HPDE6-E6E7 (cell line): ENCODE measurements at regions not wholly inside any gene's neighbourhood (a gene's known extent, or its start where the extent isn't known, plus 50 kb on each side); places are given as distances from the start of the nearest gene placed in this dataset.
"Not testable (repeated sequence)": the region's sequence is repeated elsewhere in the genome, so short reads cannot be mapped to it uniquely, and the experiment has no call there.

Experiments
- DNase-seq: peaks from one replicate; pipeline ENCODE4 v3.0.0; 2011; ENCODE audit warnings: missing footprints; ENCODE audit errors: extremely low spot score

- DNase-seq, result no peak
These were observed 192.0 kb downstream of the HNRNPD start for GRCh38 chr4:82181789-82182188.

GRCh38 chr4:82172186-82172585 is 201.6 kb downstream of the HNRNPD start:
- DNase-seq, result no peak

- DNase-seq, result no peak
These were observed 202.1 kb downstream of the HNRNPD start for GRCh38 chr4:82171531-82172155.

GRCh38 chr4:82149750-82150149 is 224.0 kb downstream of the HNRNPD start:
- DNase-seq, result no peak

- DNase-seq, result no peak
These were observed 227.9 kb downstream of the HNRNPD start for GRCh38 chr4:82145850-82146249.

- no peak for DNase-seq
These were observed 233.4 kb downstream of the HNRNPD start for GRCh38 chr4:82140422-82140821.

- DNase-seq, result no peak
These were observed 234.5 kb downstream of the HNRNPD start for GRCh38 chr4:82139287-82139686.

GRCh38 chr4:82138374-82138773 is 235.4 kb downstream of the HNRNPD start:
- DNase-seq, result no peak

- DNase-seq, result no peak
These were observed 237.5 kb downstream of the HNRNPD start for GRCh38 chr4:82136161-82136801.

GRCh38 chr4:82128355-82128754 is 245.4 kb downstream of the HNRNPD start:
- no peak for DNase-seq

GRCh38 chr4:82126512-82127040 is 247.2 kb downstream of the HNRNPD start:
- DNase-seq, result no peak

GRCh38 chr4:82125787-82126297 is 247.9 kb downstream of the HNRNPD start:
- no peak for DNase-seq

- no peak for DNase-seq
These were observed 248.6 kb downstream of the HNRNPD start for GRCh38 chr4:82124932-82125786.

- DNase-seq, result no peak
These were observed 249.4 kb downstream of the HNRNPD start for GRCh38 chr4:82124365-82124764.

- no peak for DNase-seq
These were observed 249.9 kb downstream of the HNRNPD start for GRCh38 chr4:82123934-82124333.

GRCh38 chr4:82115183-82115582 is 258.6 kb downstream of the HNRNPD start:
- not testable (repeated sequence) for DNase-seq

GRCh38 chr4:82108506-82108905 is 265.3 kb downstream of the HNRNPD start:
- no peak for DNase-seq

- no peak for DNase-seq
These were observed 269.2 kb downstream of the HNRNPD start for GRCh38 chr4:82104578-82104977.

- no peak for DNase-seq
These were observed 273.7 kb downstream of the HNRNPD start for GRCh38 chr4:82099928-82100579.

- DNase-seq, result no peak
These were observed 276.3 kb downstream of the HNRNPD start for GRCh38 chr4:82097504-82097903.

GRCh38 chr4:82090717-82091116 is 283.1 kb downstream of the HNRNPD start:
- no peak for DNase-seq

GRCh38 chr4:82084747-82085146 is 289.0 kb downstream of the HNRNPD start:
- no peak for DNase-seq
